HEK293 (cell line): ENCODE measurements at regions not wholly inside any gene's neighbourhood (a gene's known extent, or its start where the extent isn't known, plus 50 kb on each side); places are given as distances from the start of the nearest gene placed in this dataset.

Experiments
- CTCF ChIP-seq: fragments of 450-650 bp; formaldehyde crosslinking; IDR thresholded peaks from 2 replicates; pipeline ENCODE4 v1.5.1; 2016; ENCODE audit warnings: missing biosample characterization, missing genetic modification characterization
- PATZ1 ChIP-seq: fragments of 450-650 bp; formaldehyde crosslinking; IDR thresholded peaks from 2 replicates; pipeline ENCODE4 v1.5.1; 2016; ENCODE audit warnings: missing biosample characterization, missing genetic modification characterization
- REST ChIP-seq: fragments of 450-650 bp; formaldehyde crosslinking; IDR thresholded peaks from 2 replicates; pipeline ENCODE4 v1.5.1; 2016; ENCODE audit warnings: missing biosample characterization, missing genetic modification characterization
- ZFP41 ChIP-seq: fragments of 450-650 bp; formaldehyde crosslinking; IDR thresholded peaks from 2 replicates; pipeline ENCODE4 v1.5.1; 2016; ENCODE audit warnings: missing biosample characterization, missing genetic modification characterization, borderline replicate concordance
- ZNF211 ChIP-seq: fragments of 450-650 bp; formaldehyde crosslinking; IDR thresholded peaks from 2 replicates; pipeline ENCODE4 v1.5.1; 2016; ENCODE audit warnings: low read depth, missing biosample characterization, missing genetic modification characterization
- ZNF24 ChIP-seq: fragments of 450-650 bp; formaldehyde crosslinking; IDR thresholded peaks from 2 replicates; pipeline ENCODE4 v1.5.1; 2016; ENCODE audit warnings: missing biosample characterization, missing genetic modification characterization
- ZNF274 ChIP-seq, 2 experiments: fragments of 200-500 bp in 1 of 2; fragments of 450-650 bp in 1 of 2; sonication (Bioruptor generic) in 1 of 2; formaldehyde crosslinking in 1 of 2; IDR thresholded peaks; 2 replicates each; pipeline versions ENCODE4 v1.5.1 to v1.6.1; 2014 to 2016; ENCODE audit warnings: borderline replicate concordance in 1 of 2, inconsistent platforms in 1 of 2, low read length in 1 of 2, missing biosample characterization in 1 of 2, missing genetic modification characterization in 1 of 2
- ZNF311 ChIP-seq: fragments of 450-650 bp; formaldehyde crosslinking; IDR thresholded peaks from 2 replicates; pipeline ENCODE4 v1.5.1; 2017; ENCODE audit warnings: missing biosample characterization, missing genetic modification characterization, borderline replicate concordance
- ZNF423 ChIP-seq: fragments of 450-650 bp; formaldehyde crosslinking; IDR thresholded peaks from 2 replicates; pipeline ENCODE4 v1.5.1; 2016; ENCODE audit warnings: missing biosample characterization, missing genetic modification characterization
- ZNF561 ChIP-seq: fragments of 450-650 bp; IDR thresholded peaks from 2 replicates; pipeline ENCODE4 v1.5.1; 2018; ENCODE audit warnings: missing biosample characterization, missing genetic modification characterization, borderline replicate concordance
- ZNF626 ChIP-seq: fragments of 450-650 bp; sonication (Bioruptor Pico); formaldehyde crosslinking; IDR thresholded peaks from 2 replicates; pipeline ENCODE4 v1.5.1; 2018; ENCODE audit warnings: missing biosample characterization, missing genetic modification characterization, inconsistent platforms
- ZNF670 ChIP-seq: fragments of 450-650 bp; formaldehyde crosslinking; IDR thresholded peaks from 2 replicates; pipeline ENCODE4 v1.5.1; 2016; ENCODE audit warnings: missing biosample characterization, missing genetic modification characterization, low read depth
- ZNF707 ChIP-seq: fragments of 450-650 bp; formaldehyde crosslinking; IDR thresholded peaks from 2 replicates; pipeline ENCODE4 v1.5.1; 2016; ENCODE audit warnings: missing biosample characterization, missing genetic modification characterization
- TF ChIP-seq, protein P1 (sequence below): fragments of 450-650 bp; formaldehyde crosslinking; IDR thresholded peaks from 2 replicates; pipeline ENCODE4 v1.5.1; 2016; ENCODE audit warnings: missing biosample characterization, missing genetic modification characterization

DNA sequence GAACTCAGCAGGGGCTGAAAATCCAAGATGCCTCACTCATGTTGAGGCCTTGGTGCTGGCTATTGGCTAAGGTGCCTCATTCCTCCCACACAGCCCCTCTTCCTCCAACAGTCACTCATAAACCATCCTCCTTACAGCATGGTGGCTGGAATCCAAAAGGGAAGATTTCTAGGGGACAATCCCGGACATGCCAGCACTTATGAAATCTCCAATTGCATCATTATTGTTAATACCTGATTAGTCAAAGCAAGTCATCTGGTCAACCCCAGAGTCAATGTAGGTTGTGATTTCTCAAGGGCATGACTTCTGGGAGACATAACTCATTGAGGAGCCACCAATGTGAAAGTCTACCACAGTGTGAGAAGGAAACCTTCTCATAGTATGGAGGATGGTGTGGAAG, 506.6 kb upstream of the NOX3 start:
- no peak for TF ChIP-seq ZNF274 (IDR thresholded peaks at IDR 0.05; ENCODE audit: low read length)
- TF ChIP-seq ZNF274 (tag by site-specific recombination; IDR thresholded peaks at IDR 0.05; ENCODE audit: borderline replicate concordance), result no peak
- no peak for TF ChIP-seq ZNF423
- TF ChIP-seq ZNF311 (tag by site-specific recombination), result no peak
- no peak for TF ChIP-seq ZNF626 (tag by site-specific recombination)
- TF ChIP-seq ZNF561 (tag by site-specific recombination), result no peak
- TF ChIP-seq REST (tag by site-specific recombination), result no peak
- TF ChIP-seq ZNF707 (tag by site-specific recombination), result no peak
- TF ChIP-seq CTCF (tag by site-specific recombination), result no peak
- TF ChIP-seq PATZ1, result no peak
- no peak for TF ChIP-seq ZFP41 (tag by site-specific recombination)
- TF ChIP-seq ZNF670 (tag by site-specific recombination), result no peak
- TF ChIP-seq ZNF211 (tag by site-specific recombination), result no peak
- TF ChIP-seq, protein P1, sequence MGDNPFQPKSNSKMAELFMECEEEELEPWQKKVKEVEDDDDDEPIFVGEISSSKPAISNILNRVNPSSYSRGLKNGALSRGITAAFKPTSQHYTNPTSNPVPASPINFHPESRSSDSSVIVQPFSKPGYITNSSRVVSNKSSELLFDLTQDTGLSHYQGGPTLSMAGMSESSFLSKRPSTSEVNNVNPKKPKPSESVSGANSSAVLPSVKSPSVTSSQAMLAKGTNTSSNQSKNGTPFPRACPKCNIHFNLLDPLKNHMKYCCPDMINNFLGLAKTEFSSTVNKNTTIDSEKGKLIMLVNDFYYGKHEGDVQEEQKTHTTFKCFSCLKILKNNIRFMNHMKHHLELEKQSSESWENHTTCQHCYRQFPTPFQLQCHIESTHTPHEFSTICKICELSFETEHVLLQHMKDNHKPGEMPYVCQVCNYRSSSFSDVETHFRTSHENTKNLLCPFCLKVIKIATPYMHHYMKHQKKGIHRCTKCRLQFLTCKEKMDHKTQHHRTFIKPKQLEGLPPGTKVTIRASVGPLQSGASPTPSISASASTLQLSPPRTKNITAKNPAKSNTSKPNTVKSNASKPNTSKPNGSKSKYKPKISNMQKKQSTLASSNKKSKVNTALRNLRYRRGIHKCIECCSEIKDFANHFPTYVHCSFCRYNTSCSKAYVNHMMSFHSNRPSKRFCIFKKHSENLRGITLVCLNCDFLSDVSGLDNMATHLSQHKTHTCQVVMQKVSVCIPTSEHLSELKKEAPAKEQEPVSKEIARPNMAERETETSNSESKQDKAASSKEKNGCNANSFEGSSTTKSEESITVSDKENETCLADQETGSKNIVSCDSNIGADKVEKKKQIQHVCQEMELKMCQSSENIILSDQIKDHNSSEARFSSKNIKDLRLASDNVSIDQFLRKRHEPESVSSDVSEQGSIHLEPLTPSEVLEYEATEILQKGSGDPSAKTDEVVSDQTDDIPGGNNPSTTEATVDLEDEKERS, result no peak
- no peak for TF ChIP-seq ZNF24 (tag by site-specific recombination)
